ENCODE measurements at regions not wholly inside any gene's neighbourhood (a gene's known extent, or its start where the extent isn't known, plus 50 kb on each side); places are given as distances from the start of the nearest gene placed in this dataset.
"Not testable (repeated sequence)": the region's sequence is repeated elsewhere in the genome, so short reads cannot be mapped to it uniquely, and the experiment has no call there.

DNA sequence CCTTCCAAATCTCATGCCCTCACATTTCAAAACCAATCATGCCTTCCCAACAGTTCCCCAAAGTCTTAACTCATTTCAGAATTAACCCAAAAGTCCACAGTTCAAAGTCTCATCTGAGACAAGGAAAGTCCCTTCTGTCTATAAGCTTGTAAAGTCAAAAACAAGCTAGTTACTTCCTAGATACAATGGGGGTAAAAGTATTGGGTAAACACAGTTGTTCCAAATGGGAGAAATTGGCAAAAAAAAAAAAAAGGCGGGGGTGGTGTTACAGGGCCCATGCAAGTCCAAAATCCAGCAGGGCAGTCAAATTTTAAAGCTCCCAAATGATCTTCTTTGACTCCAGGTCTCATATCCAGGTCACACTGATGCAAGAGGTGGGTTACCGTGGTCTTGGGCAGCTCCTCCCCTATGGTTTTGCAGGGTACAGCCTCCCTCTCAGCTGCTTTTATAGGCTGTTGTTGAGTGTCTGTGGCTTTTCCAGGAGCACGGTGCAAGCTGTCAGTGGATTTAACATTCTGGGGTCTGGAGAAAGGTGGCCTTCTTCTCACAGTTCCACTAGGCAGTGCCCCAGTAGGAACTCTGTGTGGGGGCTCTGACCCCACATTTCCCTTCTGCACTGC is 110.3 kb upstream of the MDM1 start:
- H3K36me3 ChIP-seq (ENCODE audit: control insufficient read depth in 1 of 2, insufficient read depth in 2 of 2, low read length in 1 of 2); ATAC-seq (ENCODE audit: low FRiP score); H3K27ac ChIP-seq (ENCODE audit: low read depth in 1 of 2, low read length in 2 of 2); H3K4me3 ChIP-seq (ENCODE audit: low read length in 2 of 2); intact Hi-C loops (cut with DNase I); H3K4me1 ChIP-seq (ENCODE audit: control insufficient read depth in 1 of 2, insufficient read depth in 2 of 2, low read length in 2 of 2); H3K9me3 ChIP-seq (ENCODE audit: control insufficient read depth, low read length); H3K27me3 ChIP-seq (ENCODE audit: control insufficient read depth in 1 of 2, insufficient read depth in 2 of 2, low read length in 1 of 2); DNase-seq: not testable (repeated sequence)
- 93 to 94% methylated on average over 3 of the region's 3 CpGs for WGBS, 2 donors

DNA sequence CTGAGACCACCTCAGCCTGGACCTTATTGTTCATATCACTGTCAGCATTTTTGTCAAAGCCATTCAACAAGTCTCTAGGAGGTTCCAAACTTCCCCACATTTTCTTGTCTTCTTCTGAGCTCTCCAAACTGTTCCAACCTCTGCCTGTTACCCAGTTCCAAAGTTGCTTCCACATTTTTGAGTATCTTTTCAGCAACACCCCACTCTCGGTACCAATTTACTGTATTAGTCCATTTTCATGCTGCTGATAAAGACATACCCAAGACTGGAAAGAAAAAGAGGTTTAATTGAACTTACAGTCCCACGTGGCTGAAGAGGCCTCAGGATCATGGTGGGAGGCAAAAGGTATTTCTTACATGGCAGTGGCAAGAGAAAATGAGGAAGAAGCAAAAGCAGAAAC is 111.5 kb upstream of the MDM1 start:
- H3K27me3 ChIP-seq (ENCODE audit: control insufficient read depth in 1 of 2, insufficient read depth in 2 of 2, low read length in 1 of 2); H3K36me3 ChIP-seq (ENCODE audit: control insufficient read depth in 1 of 2, insufficient read depth in 2 of 2, low read length in 1 of 2); DNase-seq; H3K4me3 ChIP-seq (ENCODE audit: low read length in 2 of 2); H3K4me1 ChIP-seq (ENCODE audit: control insufficient read depth in 1 of 2, insufficient read depth in 2 of 2, low read length in 2 of 2); H3K9me3 ChIP-seq (ENCODE audit: control insufficient read depth, low read length); intact Hi-C loops (cut with DNase I); H3K27ac ChIP-seq (ENCODE audit: low read depth in 1 of 2, low read length in 2 of 2); ATAC-seq (ENCODE audit: low FRiP score): not testable (repeated sequence)
- 90% methylated on average over 2 of the region's 2 CpGs for WGBS, 2 donors

DNA sequence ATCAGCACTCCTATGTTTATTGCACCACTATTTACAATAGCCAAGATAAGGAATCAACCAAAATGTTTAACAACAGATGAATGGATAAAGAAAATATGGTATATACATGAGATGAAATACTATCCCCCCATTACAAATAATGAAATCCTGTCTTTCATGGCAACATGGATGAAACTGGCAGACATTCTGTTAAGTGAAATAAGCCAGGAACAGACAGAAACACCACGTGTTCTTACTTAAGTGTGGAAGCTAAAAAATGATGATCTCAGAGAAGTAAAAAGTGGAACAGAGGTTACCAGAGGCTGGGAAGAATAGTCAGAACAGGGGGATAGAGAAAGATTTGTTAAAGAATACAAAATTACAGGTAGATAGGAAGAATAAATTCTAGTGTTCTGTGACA is 113.7 kb upstream of the MDM1 start:
- 10 to 19% methylated on average over 1 of the region's 1 CpG for WGBS, 2 donors
- DNase-seq (no peak), ATAC-seq (ENCODE audit: low FRiP score) (no peak)
- Histone ChIP-seq H3K4me3 (ENCODE audit: low read length in 2 of 2) (no peak overlapping the region), H3K36me3 (ENCODE audit: control insufficient read depth in 1 of 2, insufficient read depth in 2 of 2, low read length in 1 of 2) (no peaks in the 10 kb centered on the region), H3K9me3 (ENCODE audit: control insufficient read depth, low read length) (no peaks in the 10 kb centered on the region), H3K27ac (ENCODE audit: low read depth in 1 of 2, low read length in 2 of 2) (no peak overlapping the region), H3K4me1 (ENCODE audit: control insufficient read depth in 1 of 2, insufficient read depth in 2 of 2, low read length in 2 of 2) (no peaks in the 10 kb centered on the region), H3K27me3 (ENCODE audit: control insufficient read depth in 1 of 2, insufficient read depth in 2 of 2, low read length in 1 of 2) (no peaks in the 10 kb centered on the region)
- intact Hi-C loops (cut with DNase I): no loop called here

DNA sequence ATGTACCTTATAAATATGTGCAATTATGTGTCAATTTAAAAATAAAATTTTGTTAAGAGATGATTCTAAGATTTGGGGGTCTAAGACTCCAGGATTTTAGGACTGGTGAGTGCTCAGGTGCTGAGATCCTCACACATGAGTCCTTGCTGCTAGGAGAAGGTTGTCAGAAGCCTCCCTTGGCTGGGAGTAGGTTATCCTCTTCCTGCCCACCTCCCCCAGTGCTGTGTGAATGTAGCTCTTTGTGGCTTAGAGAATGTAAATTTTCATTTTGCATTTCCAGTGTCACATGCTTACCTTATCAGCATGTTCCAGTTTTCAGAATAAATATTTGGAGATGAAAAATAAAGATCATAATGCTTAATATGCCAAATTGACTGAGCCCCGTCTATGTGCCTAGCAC is 114.2 kb upstream of the MDM1 start:
- Histone ChIP-seq H3K27me3 (ENCODE audit: control insufficient read depth in 1 of 2, insufficient read depth in 2 of 2, low read length in 1 of 2) (no peaks in the 10 kb centered on the region), H3K4me3 (ENCODE audit: low read length in 2 of 2) (no peak overlapping the region), H3K36me3 (ENCODE audit: control insufficient read depth in 1 of 2, insufficient read depth in 2 of 2, low read length in 1 of 2) (no peaks in the 10 kb centered on the region), H3K27ac (ENCODE audit: low read depth in 1 of 2, low read length in 2 of 2) (no peak overlapping the region), H3K9me3 (ENCODE audit: control insufficient read depth, low read length) (no peaks in the 10 kb centered on the region), H3K4me1 (ENCODE audit: control insufficient read depth in 1 of 2, insufficient read depth in 2 of 2, low read length in 2 of 2) (no peaks in the 10 kb centered on the region)
- WGBS, 2 donors: 35 to 64% methylated on average over 1 of the region's 1 CpG
- intact Hi-C loops (cut with DNase I): no loop called here
- no peak for ATAC-seq (ENCODE audit: low FRiP score)
- no peak for DNase-seq

DNA sequence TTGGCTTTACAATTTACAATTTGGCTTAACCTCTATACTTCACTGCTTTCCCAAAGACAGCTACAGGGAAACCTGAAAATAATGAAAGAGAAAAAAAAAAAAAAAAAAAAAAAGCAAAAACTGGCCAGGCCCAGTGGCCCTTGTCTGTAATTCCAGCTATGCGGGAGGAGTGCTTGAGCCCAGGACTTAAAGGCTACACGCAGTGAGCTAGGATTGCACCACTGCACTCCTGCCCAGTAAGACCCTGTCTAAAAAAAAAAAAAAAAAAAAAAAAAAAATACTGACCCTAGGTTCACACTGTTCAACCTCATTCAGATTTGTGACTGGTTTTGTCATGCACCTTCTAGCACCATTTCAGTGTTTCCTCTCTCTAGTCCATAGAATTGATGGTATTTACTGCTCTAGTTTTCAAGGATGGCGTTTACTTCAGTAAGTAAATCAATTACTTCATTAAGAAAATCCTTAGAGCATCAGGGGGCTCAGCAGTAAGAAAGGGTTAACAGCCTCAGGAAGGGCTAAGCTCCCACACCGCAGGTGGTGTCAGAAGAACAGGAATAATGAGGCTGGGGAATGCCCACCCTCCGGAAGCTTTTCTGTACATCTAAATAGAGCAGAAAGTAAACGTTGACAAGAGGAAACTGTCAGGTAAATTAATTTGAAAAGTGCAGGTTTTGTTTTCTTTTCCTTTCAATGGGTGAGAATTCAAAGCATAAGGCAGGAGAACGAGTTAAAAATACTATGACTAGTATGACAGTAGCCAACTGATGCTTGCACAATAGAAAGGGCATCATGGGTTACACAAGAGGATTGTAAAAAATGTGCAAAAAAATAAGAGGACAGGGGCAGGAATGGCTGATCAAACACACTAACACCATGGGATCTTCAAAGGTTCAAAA is 115.0 kb upstream of the MDM1 start:
- intact Hi-C loops (cut with DNase I): no loop called here
- no peak overlapping the region for H3K4me3 ChIP-seq (ENCODE audit: low read length in 2 of 2)
- DNase-seq (no peak), ATAC-seq (ENCODE audit: low FRiP score) (no peak)
- H3K27me3 ChIP-seq (ENCODE audit: control insufficient read depth in 1 of 2, insufficient read depth in 2 of 2, low read length in 1 of 2): no peaks in the 10 kb centered on the region
- H3K4me1 ChIP-seq (ENCODE audit: control insufficient read depth in 1 of 2, insufficient read depth in 2 of 2, low read length in 2 of 2): peaks cover 0 to 5% of the 10 kb centered on the region in 2 donors
- H3K9me3 ChIP-seq (ENCODE audit: control insufficient read depth, low read length): no peaks in the 10 kb centered on the region
- no peaks in the 10 kb centered on the region for H3K36me3 ChIP-seq (ENCODE audit: control insufficient read depth in 1 of 2, insufficient read depth in 2 of 2, low read length in 1 of 2)
- H3K27ac ChIP-seq (ENCODE audit: low read depth in 1 of 2, low read length in 2 of 2): no peak overlapping the region
- 57 to 72% methylated on average over 7 of the region's 7 CpGs for WGBS, 2 donors

DNA sequence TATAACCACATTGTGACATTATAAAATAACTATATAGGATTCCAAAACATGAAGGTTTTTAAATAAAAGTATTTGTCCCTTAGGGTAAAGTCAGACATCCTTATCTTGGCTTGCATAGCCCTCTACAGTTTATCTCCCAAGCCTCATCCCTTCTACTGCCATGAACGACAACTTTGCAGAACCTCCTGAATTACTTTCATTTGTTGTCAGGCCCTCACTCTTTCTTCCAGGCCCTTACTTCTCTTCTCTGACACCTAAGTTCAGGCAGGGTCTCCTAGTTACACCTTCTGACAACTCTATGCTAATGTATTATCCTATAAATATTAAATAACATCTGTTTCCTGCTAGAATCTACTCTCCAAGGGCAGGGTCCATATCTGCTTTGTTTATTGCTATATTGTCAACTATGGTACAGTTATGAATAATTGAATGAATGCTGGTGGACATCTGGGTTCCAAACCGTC is 115.7 kb upstream of the MDM1 start:
- H3K36me3 ChIP-seq (ENCODE audit: control insufficient read depth in 1 of 2, insufficient read depth in 2 of 2, low read length in 1 of 2): no peaks in the 10 kb centered on the region
- no peak overlapping the region for H3K27ac ChIP-seq (ENCODE audit: low read depth in 1 of 2, low read length in 2 of 2)

DNA sequence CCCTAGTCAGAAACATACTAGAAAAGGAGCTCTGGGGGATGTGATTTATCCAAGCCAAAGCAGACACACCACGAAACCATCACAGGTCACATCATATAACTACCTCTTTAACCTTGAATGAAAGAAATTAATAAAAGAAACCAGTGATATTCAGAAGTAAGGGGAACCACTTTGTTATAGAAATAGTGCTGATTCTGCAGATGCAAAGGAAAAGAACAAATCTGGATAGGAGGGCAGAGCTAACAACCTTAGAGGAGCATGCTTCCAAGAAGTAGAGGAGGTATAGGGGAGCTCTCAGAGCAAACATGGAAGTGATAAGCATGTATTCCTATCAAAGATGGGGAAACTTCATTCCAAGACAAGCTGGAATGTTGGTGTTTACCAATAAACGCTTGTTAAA is 117.0 kb upstream of the MDM1 start:
- no peak for DNase-seq
- no peak for ATAC-seq (ENCODE audit: low FRiP score)
- 99% methylated on average over 2 of the region's 2 CpGs for WGBS, 2 donors
- Histone ChIP-seq H3K4me3 (ENCODE audit: low read length in 2 of 2) (no peak overlapping the region), H3K9me3 (ENCODE audit: control insufficient read depth, low read length) (no peaks in the 10 kb centered on the region), H3K27me3 (ENCODE audit: control insufficient read depth in 1 of 2, insufficient read depth in 2 of 2, low read length in 1 of 2) (no peaks in the 10 kb centered on the region), H3K27ac (ENCODE audit: low read depth in 1 of 2, low read length in 2 of 2) (no peak overlapping the region), H3K36me3 (ENCODE audit: control insufficient read depth in 1 of 2, insufficient read depth in 2 of 2, low read length in 1 of 2) (no peaks in the 10 kb centered on the region), H3K4me1 (ENCODE audit: control insufficient read depth in 1 of 2, insufficient read depth in 2 of 2, low read length in 2 of 2) (peaks cover 0 to 6% of the 10 kb centered on the region in 2 donors)
- intact Hi-C loops (cut with DNase I): no loop called here

More for the DNA sequence above, 115.7 kb upstream of the MDM1 start:
- no peak for DNase-seq
- peaks cover 0 to 6% of the 10 kb centered on the region in 2 donors for H3K4me1 ChIP-seq (ENCODE audit: control insufficient read depth in 1 of 2, insufficient read depth in 2 of 2, low read length in 2 of 2)
- no peaks in the 10 kb centered on the region for H3K27me3 ChIP-seq (ENCODE audit: control insufficient read depth in 1 of 2, insufficient read depth in 2 of 2, low read length in 1 of 2)
- WGBS, 2 donors: 75 to 79% methylated on average over 2 of the region's 2 CpGs
- no peak for ATAC-seq (ENCODE audit: low FRiP score)
- intact Hi-C loops (cut with DNase I): no loop called here
- no peaks in the 10 kb centered on the region for H3K9me3 ChIP-seq (ENCODE audit: control insufficient read depth, low read length)
- no peak overlapping the region for H3K4me3 ChIP-seq (ENCODE audit: low read length in 2 of 2)

DNA sequence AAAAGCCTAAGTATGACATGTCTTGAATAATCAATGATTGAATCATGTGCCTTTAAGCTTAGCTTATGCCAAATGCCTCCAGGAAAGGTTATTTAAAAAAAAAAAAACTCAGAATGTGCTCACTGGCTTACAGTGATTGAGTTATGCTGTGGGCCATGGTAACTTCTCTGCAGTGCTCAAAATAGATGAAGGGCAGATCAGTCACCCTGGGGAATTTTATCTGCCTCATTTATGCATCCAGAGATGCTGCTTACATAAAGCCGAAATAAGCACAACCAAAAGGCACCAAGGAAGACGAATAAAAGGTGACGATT is 118.7 kb upstream of the MDM1 start:
- Histone ChIP-seq H3K9me3 (ENCODE audit: control insufficient read depth, low read length) (no peaks in the 10 kb centered on the region), H3K27ac (ENCODE audit: low read depth in 1 of 2, low read length in 2 of 2) (no peak overlapping the region), H3K4me3 (ENCODE audit: low read length in 2 of 2) (no peak overlapping the region), H3K4me1 (ENCODE audit: control insufficient read depth in 1 of 2, insufficient read depth in 2 of 2, low read length in 2 of 2) (peaks cover 0 to 6% of the 10 kb centered on the region in 2 donors), H3K36me3 (ENCODE audit: control insufficient read depth in 1 of 2, insufficient read depth in 2 of 2, low read length in 1 of 2) (no peaks in the 10 kb centered on the region), H3K27me3 (ENCODE audit: control insufficient read depth in 1 of 2, insufficient read depth in 2 of 2, low read length in 1 of 2) (no peaks in the 10 kb centered on the region)
- intact Hi-C loops (cut with DNase I): no loop called here
- DNase-seq (no peak), ATAC-seq (ENCODE audit: low FRiP score) (no peak)
- 54 to 58% methylated on average over 3 of the region's 3 CpGs for WGBS, 2 donors
